Esophagus squamous epithelium (tissue), 4 donors: ENCODE measurements at regions not wholly inside any gene's neighbourhood (a gene's known extent, or its start where the extent isn't known, plus 50 kb on each side); places are given as distances from the start of the nearest gene placed in this dataset.

ENCODE experiments used
- CTCF ChIP-seq, 6 experiments: fragments of 450-650 bp in 4 of 6; fragments of 200-600 bp in 2 of 6; sonication (generic) in 2 of 6; IDR thresholded peaks; one replicate each; pipeline ENCODE4 v1.5.1; 2016 to 2019; ENCODE audit warnings: antibody characterized with exemption in 6 of 6, mild to moderate bottlenecking in 4 of 6, moderate library complexity in 4 of 6
- POLR2A ChIP-seq, 4 donors: fragments of 450-650 bp; IDR thresholded peaks; one replicate each; pipeline ENCODE4 v1.6.1; 2017; ENCODE audit warnings: antibody characterized with exemption in 4 of 4, mild to moderate bottlenecking in 4 of 4, moderate library complexity in 3 of 4

- TF ChIP-seq CTCF (IDR thresholded peaks at IDR 0.05) (no peak), POLR2A (IDR thresholded peaks at IDR 0.05) (no peak)
Measured at GRCh38 chr2:128371248-128371630, 52.6 kb upstream of the HS6ST1 start.
